RWPE1 (cell line): ENCODE measurements at regions not wholly inside any gene's neighbourhood (a gene's known extent, or its start where the extent isn't known, plus 50 kb on each side); places are given as distances from the start of the nearest gene placed in this dataset.

Experiments
- CTCF ChIA-PET: fragments of 350-600 bp; sonication (Branson Sonifier 250); formaldehyde crosslinking; extraction: SDS; loops from one replicate; lab custom pipeline; 2021; lab: Yijun Ruan, JAX
- POLR2A ChIA-PET: fragments of 400-600 bp; formaldehyde crosslinking; extraction: SDS; loops from one replicate; lab custom pipeline; 2020; ENCODE audit warnings: antibody characterized with exemption; ENCODE audit not compliant: low non-redundant PET; lab: Yijun Ruan, JAX
- DNase-seq: peaks from one replicate; pipeline ENCODE4 v3.0.0; 2012; ENCODE audit warnings: low spot score
- H3K27ac ChIP-seq: fragments of 450-650 bp; 2 replicates; pipeline ENCODE4 v1.5.1; 2017
- TF ChIP-seq, protein P1 (sequence below): fragments of 450-650 bp; conservative IDR thresholded peaks from 2 replicates; pipeline ENCODE4 v1.5.1; 2017; ENCODE audit warnings: low read depth, mild to moderate bottlenecking

- DNase-seq: no peak
- no peak overlapping the region for H3K27ac ChIP-seq
- TF ChIP-seq, protein P1, sequence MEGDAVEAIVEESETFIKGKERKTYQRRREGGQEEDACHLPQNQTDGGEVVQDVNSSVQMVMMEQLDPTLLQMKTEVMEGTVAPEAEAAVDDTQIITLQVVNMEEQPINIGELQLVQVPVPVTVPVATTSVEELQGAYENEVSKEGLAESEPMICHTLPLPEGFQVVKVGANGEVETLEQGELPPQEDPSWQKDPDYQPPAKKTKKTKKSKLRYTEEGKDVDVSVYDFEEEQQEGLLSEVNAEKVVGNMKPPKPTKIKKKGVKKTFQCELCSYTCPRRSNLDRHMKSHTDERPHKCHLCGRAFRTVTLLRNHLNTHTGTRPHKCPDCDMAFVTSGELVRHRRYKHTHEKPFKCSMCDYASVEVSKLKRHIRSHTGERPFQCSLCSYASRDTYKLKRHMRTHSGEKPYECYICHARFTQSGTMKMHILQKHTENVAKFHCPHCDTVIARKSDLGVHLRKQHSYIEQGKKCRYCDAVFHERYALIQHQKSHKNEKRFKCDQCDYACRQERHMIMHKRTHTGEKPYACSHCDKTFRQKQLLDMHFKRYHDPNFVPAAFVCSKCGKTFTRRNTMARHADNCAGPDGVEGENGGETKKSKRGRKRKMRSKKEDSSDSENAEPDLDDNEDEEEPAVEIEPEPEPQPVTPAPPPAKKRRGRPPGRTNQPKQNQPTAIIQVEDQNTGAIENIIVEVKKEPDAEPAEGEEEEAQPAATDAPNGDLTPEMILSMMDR: no peak
- POLR2A ChIA-PET: no interaction called here
- CTCF ChIA-PET: no interaction called here
Observed at GRCh38 chr1:222043444-222044292, 301.8 kb upstream of the DUSP10 start.

GRCh38 chr1:222042120-222042519, 300.2 kb upstream of the DUSP10 start:
- H3K27ac ChIP-seq: no peak overlapping the region
- no peak for DNase-seq
- POLR2A ChIA-PET: no interaction called here
- TF ChIP-seq, protein P1: no peak
- CTCF ChIA-PET: no interaction called here

GRCh38 chr1:222040955-222041354, 299.1 kb upstream of the DUSP10 start:
- TF ChIP-seq, protein P1: no peak
- DNase-seq: no peak
- no peak overlapping the region for H3K27ac ChIP-seq
- POLR2A ChIA-PET: no interaction called here
- CTCF ChIA-PET: interaction anchor here (0.7 kb wide), 1 partner anchor 10 kb away, joined by 3 read pairs; no protein-coding TSS in a partner anchor

- ChIA-PET POLR2A (no interaction called here), CTCF (interaction anchor here (0.7 kb wide), 1 partner anchor 9 kb away, joined by 3 read pairs; no protein-coding TSS in a partner anchor)
- no peak for DNase-seq
- TF ChIP-seq, protein P1: no peak
- H3K27ac ChIP-seq: no peak overlapping the region
Observed at GRCh38 chr1:222040121-222040805, 298.4 kb upstream of the DUSP10 start.

DNA sequence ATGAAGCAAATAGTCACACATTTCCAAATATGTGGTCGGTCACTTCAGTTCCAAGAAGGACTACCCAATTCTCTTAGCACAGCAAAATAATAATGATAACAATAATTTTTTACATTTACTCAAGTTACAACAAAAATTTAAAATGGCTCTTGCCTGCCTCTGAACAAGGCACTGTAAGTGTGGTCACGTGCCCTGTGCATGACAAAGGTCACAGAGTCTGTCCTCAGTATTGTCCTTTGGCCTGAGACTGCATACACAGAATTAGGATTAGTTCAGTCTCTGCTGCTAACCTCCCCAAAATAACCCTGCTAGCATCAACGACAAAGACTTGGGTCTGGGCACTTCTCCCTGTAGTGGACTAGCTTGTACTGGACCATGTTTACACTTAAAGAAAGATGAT, 297.1 kb upstream of the DUSP10 start:
- TF ChIP-seq, protein P1: no peak
- POLR2A ChIA-PET: no interaction called here
- no peak for DNase-seq
- no peak overlapping the region for H3K27ac ChIP-seq
- CTCF ChIA-PET: no interaction called here

DNA sequence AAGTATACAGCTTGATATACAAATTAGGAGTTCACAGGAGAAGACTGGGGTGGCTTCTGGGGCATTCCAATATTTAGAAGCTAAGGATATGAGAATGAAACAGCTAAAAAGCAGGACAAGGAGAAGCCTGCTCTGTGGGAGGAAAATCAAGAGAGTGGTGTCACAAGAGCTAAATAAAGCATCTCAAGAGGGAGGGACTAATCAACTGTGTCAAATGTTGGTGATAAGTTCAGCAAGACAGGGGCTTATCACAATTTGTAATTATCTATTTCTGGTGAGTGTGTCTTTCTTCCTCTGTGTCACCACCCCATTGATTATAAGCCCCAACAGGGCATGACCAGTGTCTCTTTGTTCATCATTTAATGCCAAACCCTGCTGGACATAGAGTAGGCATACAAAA, 295.8 kb upstream of the DUSP10 start:
- no peak for DNase-seq
- ChIA-PET POLR2A (no interaction called here), CTCF (no interaction called here)

More for the DNA sequence above, 295.8 kb upstream of the DUSP10 start:
- no peak overlapping the region for H3K27ac ChIP-seq
- TF ChIP-seq, protein P1: no peak
